ENCODE measurements at regions not wholly inside any gene's neighbourhood (a gene's known extent, or its start where the extent isn't known, plus 50 kb on each side); places are given as distances from the start of the nearest gene placed in this dataset.

- Histone ChIP-seq H3K9me3 (no peaks in the 10 kb centered on the region), H3K4me1 (no peaks in the 10 kb centered on the region), H3K27ac (no peak overlapping the region), H3K4me3 (no peak overlapping the region), H3K27me3 (no peaks in the 10 kb centered on the region), H3K36me3 (no peaks in the 10 kb centered on the region)
- intact Hi-C loops (cut with DNase I; ENCODE audit: low total_unique reads): no loop called here
- DNase-seq: no peak
- TF ChIP-seq POLR2A (IDR thresholded peaks at IDR 0.05): no peak
These were observed 68.2 kb upstream of the PARP1 start for GRCh38 chr1:226476066-226476465.

- H3K4me1 ChIP-seq: no peaks in the 10 kb centered on the region
- H3K27me3 ChIP-seq: no peaks in the 10 kb centered on the region
- H3K9me3 ChIP-seq: no peaks in the 10 kb centered on the region
- DNase-seq: no peak
- H3K4me3 ChIP-seq: no peak overlapping the region
- H3K27ac ChIP-seq: no peak overlapping the region
- TF ChIP-seq POLR2A (IDR thresholded peaks at IDR 0.05): no peak
- intact Hi-C loops (cut with DNase I; ENCODE audit: low total_unique reads): no loop called here
- H3K36me3 ChIP-seq: no peaks in the 10 kb centered on the region
These were observed 68.9 kb upstream of the PARP1 start for GRCh38 chr1:226476648-226477319.

DNA sequence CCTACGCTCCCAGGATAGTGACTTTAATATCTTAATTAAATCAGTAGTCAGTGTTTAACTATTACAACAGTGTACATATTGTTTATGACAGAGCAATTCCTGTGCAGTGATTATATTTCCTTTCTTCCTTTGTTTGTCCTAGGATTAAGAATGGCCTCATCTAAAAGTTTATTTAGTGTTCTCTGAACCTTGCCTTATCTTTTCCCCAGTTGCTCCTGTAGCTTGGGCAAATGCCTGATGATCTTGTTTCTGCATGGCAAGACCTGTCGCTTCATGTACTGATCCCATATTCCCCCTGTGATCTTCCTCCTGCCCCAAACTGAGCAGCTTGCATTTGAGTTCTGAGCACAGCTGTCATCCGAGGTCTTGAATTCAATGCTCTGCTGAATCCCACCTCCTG lies 69.1 kb upstream of the STUM start:
- Histone ChIP-seq H3K27ac (no peak overlapping the region), H3K4me3 (no peak overlapping the region), H3K36me3 (no peaks in the 10 kb centered on the region), H3K9me3 (no peaks in the 10 kb centered on the region), H3K4me1 (no peaks in the 10 kb centered on the region), H3K27me3 (no peaks in the 10 kb centered on the region)
- no peak for DNase-seq
- intact Hi-C loops (cut with DNase I; ENCODE audit: low total_unique reads): no loop called here
- no peak for TF ChIP-seq POLR2A (IDR thresholded peaks at IDR 0.05)
- TF ChIP-seq, protein P1, sequence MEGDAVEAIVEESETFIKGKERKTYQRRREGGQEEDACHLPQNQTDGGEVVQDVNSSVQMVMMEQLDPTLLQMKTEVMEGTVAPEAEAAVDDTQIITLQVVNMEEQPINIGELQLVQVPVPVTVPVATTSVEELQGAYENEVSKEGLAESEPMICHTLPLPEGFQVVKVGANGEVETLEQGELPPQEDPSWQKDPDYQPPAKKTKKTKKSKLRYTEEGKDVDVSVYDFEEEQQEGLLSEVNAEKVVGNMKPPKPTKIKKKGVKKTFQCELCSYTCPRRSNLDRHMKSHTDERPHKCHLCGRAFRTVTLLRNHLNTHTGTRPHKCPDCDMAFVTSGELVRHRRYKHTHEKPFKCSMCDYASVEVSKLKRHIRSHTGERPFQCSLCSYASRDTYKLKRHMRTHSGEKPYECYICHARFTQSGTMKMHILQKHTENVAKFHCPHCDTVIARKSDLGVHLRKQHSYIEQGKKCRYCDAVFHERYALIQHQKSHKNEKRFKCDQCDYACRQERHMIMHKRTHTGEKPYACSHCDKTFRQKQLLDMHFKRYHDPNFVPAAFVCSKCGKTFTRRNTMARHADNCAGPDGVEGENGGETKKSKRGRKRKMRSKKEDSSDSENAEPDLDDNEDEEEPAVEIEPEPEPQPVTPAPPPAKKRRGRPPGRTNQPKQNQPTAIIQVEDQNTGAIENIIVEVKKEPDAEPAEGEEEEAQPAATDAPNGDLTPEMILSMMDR (IDR thresholded peaks at IDR 0.05): no peak

DNA sequence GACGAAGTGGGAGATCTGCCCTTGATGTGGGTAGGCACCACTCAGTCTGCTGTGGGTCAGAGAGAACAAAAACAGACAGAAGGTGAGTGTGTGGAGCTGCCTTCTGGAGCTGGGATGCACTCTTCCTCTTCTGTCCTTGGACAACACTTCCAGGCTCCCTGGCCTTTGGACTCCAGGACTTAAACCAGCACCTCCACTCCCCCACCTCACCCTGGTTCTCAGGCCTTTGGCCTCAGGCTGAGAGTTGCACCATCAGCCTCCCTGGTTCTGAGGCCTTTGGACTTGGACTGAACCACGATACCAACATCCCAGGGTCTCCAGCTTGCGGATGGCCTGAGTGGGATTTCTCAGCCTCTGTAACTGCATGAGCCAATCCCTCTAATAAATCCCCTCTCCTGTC lies 68.1 kb upstream of the STUM start:
- intact Hi-C loops (cut with DNase I; ENCODE audit: low total_unique reads): no loop called here
- no peaks in the 10 kb centered on the region for H3K36me3 ChIP-seq
- no peaks in the 10 kb centered on the region for H3K9me3 ChIP-seq
- H3K4me1 ChIP-seq: no peaks in the 10 kb centered on the region
- H3K27ac ChIP-seq: no peak overlapping the region
- no peak overlapping the region for H3K4me3 ChIP-seq
- DNase-seq: no peak
- TF ChIP-seq POLR2A (IDR thresholded peaks at IDR 0.05): no peak
- TF ChIP-seq, protein P1 (IDR thresholded peaks at IDR 0.05): no peak
- H3K27me3 ChIP-seq: no peaks in the 10 kb centered on the region

GRCh38 chr1:226481133-226481532 lies 67.4 kb upstream of the STUM start:
- Histone ChIP-seq H3K4me1 (no peaks in the 10 kb centered on the region), H3K27ac (no peak overlapping the region), H3K4me3 (no peak overlapping the region), H3K36me3 (no peaks in the 10 kb centered on the region), H3K27me3 (no peaks in the 10 kb centered on the region), H3K9me3 (no peaks in the 10 kb centered on the region)
- intact Hi-C loops (cut with DNase I; ENCODE audit: low total_unique reads): no loop called here
- no peak for DNase-seq
- no peak for TF ChIP-seq POLR2A (IDR thresholded peaks at IDR 0.05)
- TF ChIP-seq, protein P1 (IDR thresholded peaks at IDR 0.05): no peak

DNA sequence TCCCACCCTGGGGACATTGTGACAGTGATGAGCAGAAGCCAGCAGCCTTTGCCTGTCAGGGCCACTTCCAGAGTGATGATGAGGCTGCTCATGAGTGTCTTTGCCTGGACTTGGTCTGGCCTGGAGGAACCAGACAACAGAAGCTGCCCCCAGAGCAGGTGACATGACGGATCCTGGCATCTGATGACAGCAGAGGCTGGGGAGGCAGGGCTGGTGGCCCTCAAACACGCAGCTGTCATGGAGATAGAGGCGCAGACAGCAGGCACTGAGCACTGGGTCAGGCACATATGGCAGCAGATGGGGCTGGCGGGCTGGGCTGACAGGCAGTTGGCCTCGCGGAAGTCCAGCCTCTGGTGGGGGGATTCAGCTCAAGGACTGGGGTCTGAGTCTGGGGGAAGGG lies 66.4 kb upstream of the STUM start:
- H3K4me1 ChIP-seq: no peaks in the 10 kb centered on the region
- intact Hi-C loops (cut with DNase I; ENCODE audit: low total_unique reads): no loop called here
- TF ChIP-seq, protein P1 (IDR thresholded peaks at IDR 0.05): no peak
- TF ChIP-seq POLR2A (IDR thresholded peaks at IDR 0.05): no peak
- H3K36me3 ChIP-seq: no peaks in the 10 kb centered on the region
- H3K9me3 ChIP-seq: no peaks in the 10 kb centered on the region
- no peak overlapping the region for H3K27ac ChIP-seq
- H3K27me3 ChIP-seq: no peaks in the 10 kb centered on the region
- no peak for DNase-seq
- no peak overlapping the region for H3K4me3 ChIP-seq

All from uterus (tissue), 3 donors.